ENCODE measurements at regions not wholly inside any gene's neighbourhood (a gene's known extent, or its start where the extent isn't known, plus 50 kb on each side); places are given as distances from the start of the nearest gene placed in this dataset.
"Not testable (repeated sequence)": the region's sequence is repeated elsewhere in the genome, so short reads cannot be mapped to it uniquely, and the experiment has no call there.

- H3K4me1 ChIP-seq (ENCODE audit: control insufficient read depth, insufficient read depth, low read length), result no peaks in the 10 kb centered on the region
- H3K4me3 ChIP-seq (ENCODE audit: low read depth, low read length), result no peak overlapping the region
- no peaks in the 10 kb centered on the region for H3K36me3 ChIP-seq (ENCODE audit: control insufficient read depth, insufficient read depth, low read length)
- no peaks in the 10 kb centered on the region for H3K9me3 ChIP-seq (ENCODE audit: control insufficient read depth, insufficient read depth, low read length)
- H3K27me3 ChIP-seq (ENCODE audit: control insufficient read depth, insufficient read depth, low read length), result no peaks in the 10 kb centered on the region
- no peak overlapping the region for H3K9ac ChIP-seq (ENCODE audit: low read depth, low read length)
Observed at GRCh38 chr7:130789436-130789835, 55.4 kb upstream of the KLF14 start.

- Histone ChIP-seq H3K4me3 (ENCODE audit: low read depth, low read length) (no peak overlapping the region), H3K27me3 (ENCODE audit: control insufficient read depth, insufficient read depth, low read length) (no peaks in the 10 kb centered on the region), H3K9ac (ENCODE audit: low read depth, low read length) (no peak overlapping the region), H3K4me1 (ENCODE audit: control insufficient read depth, insufficient read depth, low read length) (no peaks in the 10 kb centered on the region), H3K9me3 (ENCODE audit: control insufficient read depth, insufficient read depth, low read length) (no peaks in the 10 kb centered on the region), H3K36me3 (ENCODE audit: control insufficient read depth, insufficient read depth, low read length) (no peaks in the 10 kb centered on the region)
Observed at GRCh38 chr7:130791746-130792145, 57.7 kb upstream of the KLF14 start.

GRCh38 chr7:130793855-130794618 is 60.0 kb upstream of the KLF14 start:
- Histone ChIP-seq H3K4me3 (ENCODE audit: low read depth, low read length) (no peak overlapping the region), H3K36me3 (ENCODE audit: control insufficient read depth, insufficient read depth, low read length) (no peaks in the 10 kb centered on the region), H3K9me3 (ENCODE audit: control insufficient read depth, insufficient read depth, low read length) (no peaks in the 10 kb centered on the region), H3K9ac (ENCODE audit: low read depth, low read length) (no peak overlapping the region), H3K27me3 (ENCODE audit: control insufficient read depth, insufficient read depth, low read length) (no peaks in the 10 kb centered on the region), H3K4me1 (ENCODE audit: control insufficient read depth, insufficient read depth, low read length) (no peaks in the 10 kb centered on the region)

- Histone ChIP-seq H3K9ac (ENCODE audit: low read depth, low read length) (no peak overlapping the region), H3K36me3 (ENCODE audit: control insufficient read depth, insufficient read depth, low read length) (no peaks in the 10 kb centered on the region), H3K9me3 (ENCODE audit: control insufficient read depth, insufficient read depth, low read length) (no peaks in the 10 kb centered on the region), H3K4me1 (ENCODE audit: control insufficient read depth, insufficient read depth, low read length) (no peaks in the 10 kb centered on the region), H3K4me3 (ENCODE audit: low read depth, low read length) (no peak overlapping the region), H3K27me3 (ENCODE audit: control insufficient read depth, insufficient read depth, low read length) (no peaks in the 10 kb centered on the region)
Observed at GRCh38 chr7:130794619-130794922, 60.6 kb upstream of the KLF14 start.

- not testable (repeated sequence) for H3K4me1 ChIP-seq (ENCODE audit: control insufficient read depth, insufficient read depth, low read length); H3K27me3 ChIP-seq (ENCODE audit: control insufficient read depth, insufficient read depth, low read length); H3K9me3 ChIP-seq (ENCODE audit: control insufficient read depth, insufficient read depth, low read length); H3K36me3 ChIP-seq (ENCODE audit: control insufficient read depth, insufficient read depth, low read length); H3K4me3 ChIP-seq (ENCODE audit: low read depth, low read length); H3K9ac ChIP-seq (ENCODE audit: low read depth, low read length)
Observed at GRCh38 chr7:130796425-130796824, 62.4 kb upstream of the KLF14 start.

GRCh38 chr7:130803127-130803526 is 69.1 kb upstream of the KLF14 start:
- H3K4me1 ChIP-seq (ENCODE audit: control insufficient read depth, insufficient read depth, low read length), result no peaks in the 10 kb centered on the region
- H3K27me3 ChIP-seq (ENCODE audit: control insufficient read depth, insufficient read depth, low read length), result no peaks in the 10 kb centered on the region
- H3K9me3 ChIP-seq (ENCODE audit: control insufficient read depth, insufficient read depth, low read length), result no peaks in the 10 kb centered on the region

GRCh38 chr7:130804220-130804619 is 70.2 kb upstream of the KLF14 start:
- H3K9me3 ChIP-seq (ENCODE audit: control insufficient read depth, insufficient read depth, low read length), result no peaks in the 10 kb centered on the region
- no peaks in the 10 kb centered on the region for H3K4me1 ChIP-seq (ENCODE audit: control insufficient read depth, insufficient read depth, low read length)
- no peak overlapping the region for H3K4me3 ChIP-seq (ENCODE audit: low read depth, low read length)
- no peak overlapping the region for H3K9ac ChIP-seq (ENCODE audit: low read depth, low read length)
- H3K27me3 ChIP-seq (ENCODE audit: control insufficient read depth, insufficient read depth, low read length), result no peaks in the 10 kb centered on the region
- H3K36me3 ChIP-seq (ENCODE audit: control insufficient read depth, insufficient read depth, low read length), result no peaks in the 10 kb centered on the region

More at GRCh38 chr7:130803127-130803526, 69.1 kb upstream of the KLF14 start:
- Histone ChIP-seq H3K36me3 (ENCODE audit: control insufficient read depth, insufficient read depth, low read length) (no peaks in the 10 kb centered on the region), H3K9ac (ENCODE audit: low read depth, low read length) (no peak overlapping the region), H3K4me3 (ENCODE audit: low read depth, low read length) (no peak overlapping the region)

- not testable (repeated sequence) for H3K9me3 ChIP-seq (ENCODE audit: control insufficient read depth, insufficient read depth, low read length); H3K9ac ChIP-seq (ENCODE audit: low read depth, low read length); H3K36me3 ChIP-seq (ENCODE audit: control insufficient read depth, insufficient read depth, low read length); H3K4me3 ChIP-seq (ENCODE audit: low read depth, low read length); H3K4me1 ChIP-seq (ENCODE audit: control insufficient read depth, insufficient read depth, low read length); H3K27me3 ChIP-seq (ENCODE audit: control insufficient read depth, insufficient read depth, low read length)
Observed at GRCh38 chr7:130812819-130813218, 78.8 kb upstream of the KLF14 start.

GRCh38 chr7:130814778-130815335 is 80.8 kb upstream of the KLF14 start:
- no peaks in the 10 kb centered on the region for H3K36me3 ChIP-seq (ENCODE audit: control insufficient read depth, insufficient read depth, low read length)
- H3K4me3 ChIP-seq (ENCODE audit: low read depth, low read length), result no peak overlapping the region
- H3K9me3 ChIP-seq (ENCODE audit: control insufficient read depth, insufficient read depth, low read length), result no peaks in the 10 kb centered on the region
- H3K27me3 ChIP-seq (ENCODE audit: control insufficient read depth, insufficient read depth, low read length), result no peaks in the 10 kb centered on the region
- H3K4me1 ChIP-seq (ENCODE audit: control insufficient read depth, insufficient read depth, low read length), result no peaks in the 10 kb centered on the region
- H3K9ac ChIP-seq (ENCODE audit: low read depth, low read length), result no peak overlapping the region

GRCh38 chr7:130818056-130818455 is 84.0 kb upstream of the KLF14 start:
- no peak overlapping the region for H3K4me3 ChIP-seq (ENCODE audit: low read depth, low read length)
- no peak overlapping the region for H3K9ac ChIP-seq (ENCODE audit: low read depth, low read length)
- H3K4me1 ChIP-seq (ENCODE audit: control insufficient read depth, insufficient read depth, low read length), result no peaks in the 10 kb centered on the region
- no peaks in the 10 kb centered on the region for H3K27me3 ChIP-seq (ENCODE audit: control insufficient read depth, insufficient read depth, low read length)
- H3K9me3 ChIP-seq (ENCODE audit: control insufficient read depth, insufficient read depth, low read length), result no peaks in the 10 kb centered on the region
- H3K36me3 ChIP-seq (ENCODE audit: control insufficient read depth, insufficient read depth, low read length), result no peaks in the 10 kb centered on the region

GRCh38 chr7:130821864-130822263 is 87.9 kb upstream of the KLF14 start:
- H3K9ac ChIP-seq (ENCODE audit: low read depth, low read length), result no peak overlapping the region

GRCh38 chr7:130822642-130823041 is 88.6 kb upstream of the KLF14 start:
- no peaks in the 10 kb centered on the region for H3K36me3 ChIP-seq (ENCODE audit: control insufficient read depth, insufficient read depth, low read length)
- H3K9ac ChIP-seq (ENCODE audit: low read depth, low read length), result no peak overlapping the region

More at GRCh38 chr7:130821864-130822263, 87.9 kb upstream of the KLF14 start:
- no peaks in the 10 kb centered on the region for H3K9me3 ChIP-seq (ENCODE audit: control insufficient read depth, insufficient read depth, low read length)
- no peaks in the 10 kb centered on the region for H3K4me1 ChIP-seq (ENCODE audit: control insufficient read depth, insufficient read depth, low read length)
- H3K4me3 ChIP-seq (ENCODE audit: low read depth, low read length), result no peak overlapping the region
- no peaks in the 10 kb centered on the region for H3K36me3 ChIP-seq (ENCODE audit: control insufficient read depth, insufficient read depth, low read length)
- H3K27me3 ChIP-seq (ENCODE audit: control insufficient read depth, insufficient read depth, low read length), result no peaks in the 10 kb centered on the region

More at GRCh38 chr7:130822642-130823041, 88.6 kb upstream of the KLF14 start:
- Histone ChIP-seq H3K9me3 (ENCODE audit: control insufficient read depth, insufficient read depth, low read length) (no peaks in the 10 kb centered on the region), H3K27me3 (ENCODE audit: control insufficient read depth, insufficient read depth, low read length) (no peaks in the 10 kb centered on the region), H3K4me1 (ENCODE audit: control insufficient read depth, insufficient read depth, low read length) (no peaks in the 10 kb centered on the region), H3K4me3 (ENCODE audit: low read depth, low read length) (no peak overlapping the region)

Data from iPS-15b (cell line).